ENCODE measurements at regions not wholly inside any gene's neighbourhood (a gene's known extent, or its start where the extent isn't known, plus 50 kb on each side); places are given as distances from the start of the nearest gene placed in this dataset.

DNA sequence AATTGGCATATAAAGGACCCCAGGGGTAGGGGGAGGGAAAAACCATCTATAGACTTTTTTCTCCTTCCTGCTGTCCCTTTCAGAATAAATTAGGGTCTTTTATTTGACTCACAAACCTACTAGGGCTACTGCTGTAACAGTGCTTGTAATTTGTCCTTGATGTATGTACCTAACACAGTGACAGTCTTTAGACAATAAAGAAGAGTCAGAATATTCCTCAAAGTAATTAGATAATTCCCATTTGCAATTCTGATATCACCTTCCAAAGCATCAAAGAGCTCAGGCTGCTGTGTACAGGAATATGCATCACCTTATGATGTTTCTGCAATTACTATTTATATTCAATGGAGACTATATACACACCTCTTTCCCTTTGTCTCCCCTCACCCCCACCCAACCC is 161.7 kb downstream of the MREG start:
- H3K79me2 ChIP-seq (ENCODE audit: low read length), result no peaks in the 10 kb centered on the region
- no peak overlapping the region for H3K9ac ChIP-seq (ENCODE audit: low read length)
- CTCF ChIA-PET, result no interaction called here
- H3K4me2 ChIP-seq (ENCODE audit: low read length), result peak overlapping the region; percentile 22; the same call in 1 of the 2 replicates
- no peak overlapping the region for H3K4me3 ChIP-seq (ENCODE audit: low read length)
- POLR2A ChIA-PET (ENCODE audit: unreplicated experiment), result no interaction called here
- BruUV-seq (replicated peaks), result no TSS peak
- no peaks in the 10 kb centered on the region for H3K9me2 ChIP-seq (replicated peaks; ENCODE audit: low read length)
- no peaks in the 10 kb centered on the region for H3K36me3 ChIP-seq (ENCODE audit: low read depth, low read length)
- no peak for ATAC-seq
- no peak overlapping the region for H2AFZ ChIP-seq (ENCODE audit: low read length)
- H3K9me3 ChIP-seq (ENCODE audit: low read length), result no peaks in the 10 kb centered on the region
- intact Hi-C loops (cut with micrococcal nuclease), result no loop called here
- TF ChIP-seq, protein P1, sequence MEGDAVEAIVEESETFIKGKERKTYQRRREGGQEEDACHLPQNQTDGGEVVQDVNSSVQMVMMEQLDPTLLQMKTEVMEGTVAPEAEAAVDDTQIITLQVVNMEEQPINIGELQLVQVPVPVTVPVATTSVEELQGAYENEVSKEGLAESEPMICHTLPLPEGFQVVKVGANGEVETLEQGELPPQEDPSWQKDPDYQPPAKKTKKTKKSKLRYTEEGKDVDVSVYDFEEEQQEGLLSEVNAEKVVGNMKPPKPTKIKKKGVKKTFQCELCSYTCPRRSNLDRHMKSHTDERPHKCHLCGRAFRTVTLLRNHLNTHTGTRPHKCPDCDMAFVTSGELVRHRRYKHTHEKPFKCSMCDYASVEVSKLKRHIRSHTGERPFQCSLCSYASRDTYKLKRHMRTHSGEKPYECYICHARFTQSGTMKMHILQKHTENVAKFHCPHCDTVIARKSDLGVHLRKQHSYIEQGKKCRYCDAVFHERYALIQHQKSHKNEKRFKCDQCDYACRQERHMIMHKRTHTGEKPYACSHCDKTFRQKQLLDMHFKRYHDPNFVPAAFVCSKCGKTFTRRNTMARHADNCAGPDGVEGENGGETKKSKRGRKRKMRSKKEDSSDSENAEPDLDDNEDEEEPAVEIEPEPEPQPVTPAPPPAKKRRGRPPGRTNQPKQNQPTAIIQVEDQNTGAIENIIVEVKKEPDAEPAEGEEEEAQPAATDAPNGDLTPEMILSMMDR (conservative IDR thresholded peaks at IDR 0.05; ENCODE audit: low read depth, low read length), result no peak
- TF ChIP-seq EZH2phosphoT487 (IDR thresholded peaks at IDR 0.05; ENCODE audit: borderline replicate concordance, low read length) (no peak), EZH2 (IDR thresholded peaks at IDR 0.05; ENCODE audit: low read length, unreplicated experiment) (no peak)
- no peaks in the 10 kb centered on the region for H3F3A ChIP-seq (ENCODE audit: low read length, unreplicated experiment)
- H3K27ac ChIP-seq (ENCODE audit: low read length), result no peak overlapping the region
- H4K20me1 ChIP-seq (ENCODE audit: low read length), result no peaks in the 10 kb centered on the region
- H3K27me3 ChIP-seq (ENCODE audit: low read length), result no peaks in the 10 kb centered on the region
- peaks cover 13% of the 10 kb centered on the region for H3K4me1 ChIP-seq (ENCODE audit: insufficient read depth, low read length)
- DNase-seq, result no peak

DNA sequence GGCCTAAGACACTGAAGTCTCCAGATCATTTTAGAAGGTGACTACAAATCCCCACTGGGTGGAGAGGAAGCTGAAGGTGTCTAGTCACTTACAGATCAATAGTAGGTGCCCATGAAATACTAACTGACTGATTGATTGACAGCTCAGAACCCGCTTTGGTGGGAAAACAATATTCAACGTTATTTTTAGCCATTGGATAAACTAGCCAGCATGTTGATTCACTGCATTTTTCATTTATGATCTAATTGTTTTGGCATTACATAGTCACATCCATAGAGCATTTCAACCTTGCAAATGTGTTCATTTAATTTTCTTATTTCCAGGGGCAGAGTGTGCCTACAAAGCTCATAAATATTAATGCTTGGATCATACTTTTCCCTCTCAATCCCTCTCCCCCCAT is 162.3 kb downstream of the MREG start:
- Histone ChIP-seq H3K4me3 (ENCODE audit: low read length) (no peak overlapping the region), H4K20me1 (ENCODE audit: low read length) (no peaks in the 10 kb centered on the region), H3F3A (ENCODE audit: low read length, unreplicated experiment) (no peaks in the 10 kb centered on the region), H2AFZ (ENCODE audit: low read length) (peak overlapping the region; percentile 43; the same call in 1 of the 2 replicates), H3K27ac (ENCODE audit: low read length) (no peak overlapping the region), H3K79me2 (ENCODE audit: low read length) (no peaks in the 10 kb centered on the region), H3K9me3 (ENCODE audit: low read length) (no peaks in the 10 kb centered on the region), H3K4me2 (ENCODE audit: low read length) (peak overlapping the region; percentile 22; the same call in 1 of the 2 replicates), H3K27me3 (ENCODE audit: low read length) (no peaks in the 10 kb centered on the region), H3K9me2 (replicated peaks; ENCODE audit: low read length) (no peaks in the 10 kb centered on the region), H3K9ac (ENCODE audit: low read length) (no peak overlapping the region), H3K4me1 (ENCODE audit: insufficient read depth, low read length) (peaks cover 13% of the 10 kb centered on the region), H3K36me3 (ENCODE audit: low read depth, low read length) (no peaks in the 10 kb centered on the region)
- TF ChIP-seq EZH2phosphoT487 (IDR thresholded peaks at IDR 0.05; ENCODE audit: borderline replicate concordance, low read length) (no peak), EZH2 (IDR thresholded peaks at IDR 0.05; ENCODE audit: low read length, unreplicated experiment) (no peak)
- TF ChIP-seq, protein P1 (conservative IDR thresholded peaks at IDR 0.05; ENCODE audit: low read depth, low read length), result no peak
- peak; percentile 64 for ATAC-seq
- BruUV-seq (replicated peaks), result no TSS peak
- ChIA-PET CTCF (no interaction called here), POLR2A (ENCODE audit: unreplicated experiment) (interaction anchor here (0.6 kb wide), 1 partner anchor 53 kb away, joined by 3 read pairs; no protein-coding TSS in a partner anchor)
- DNase-seq, result peak; percentile 58
- intact Hi-C loops (cut with micrococcal nuclease), result no loop called here

DNA sequence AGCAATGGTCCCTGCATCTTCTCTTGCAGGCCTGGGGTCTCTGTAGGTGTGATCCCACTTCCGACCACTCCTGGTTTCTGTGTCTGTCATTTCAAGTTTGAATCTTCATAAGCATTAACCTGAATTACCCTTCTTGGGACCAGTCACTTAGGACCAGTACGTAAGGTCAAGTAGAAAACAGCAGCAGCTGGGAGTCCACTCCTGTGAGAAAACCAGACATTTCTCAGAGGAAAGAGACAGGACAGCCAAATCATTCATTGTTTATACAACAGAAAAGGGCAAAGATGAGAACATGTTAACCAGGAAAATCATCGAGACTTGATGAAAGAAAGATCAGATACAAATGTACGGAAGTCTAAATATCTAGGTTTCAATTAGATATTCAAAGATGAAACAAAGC is 163.0 kb downstream of the MREG start:
- Histone ChIP-seq H3F3A (ENCODE audit: low read length, unreplicated experiment) (no peaks in the 10 kb centered on the region), H4K20me1 (ENCODE audit: low read length) (no peaks in the 10 kb centered on the region), H3K9me3 (ENCODE audit: low read length) (no peaks in the 10 kb centered on the region), H3K4me1 (ENCODE audit: insufficient read depth, low read length) (peaks cover 13% of the 10 kb centered on the region), H3K79me2 (ENCODE audit: low read length) (no peaks in the 10 kb centered on the region), H3K36me3 (ENCODE audit: low read depth, low read length) (no peaks in the 10 kb centered on the region), H3K27ac (ENCODE audit: low read length) (no peak overlapping the region), H3K27me3 (ENCODE audit: low read length) (no peaks in the 10 kb centered on the region), H3K4me3 (ENCODE audit: low read length) (no peak overlapping the region), H2AFZ (ENCODE audit: low read length) (peak overlapping the region; percentile 43; the same call in 1 of the 2 replicates), H3K9me2 (replicated peaks; ENCODE audit: low read length) (no peaks in the 10 kb centered on the region), H3K4me2 (ENCODE audit: low read length) (no peak overlapping the region), H3K9ac (ENCODE audit: low read length) (no peak overlapping the region)
- ATAC-seq (no peak), DNase-seq (no peak)
- intact Hi-C loops (cut with micrococcal nuclease), result no loop called here
- CTCF ChIA-PET, result no interaction called here
- no peak for TF ChIP-seq EZH2phosphoT487 (IDR thresholded peaks at IDR 0.05; ENCODE audit: borderline replicate concordance, low read length)
- TF ChIP-seq, protein P1 (conservative IDR thresholded peaks at IDR 0.05; ENCODE audit: low read depth, low read length), result no peak
- POLR2A ChIA-PET (ENCODE audit: unreplicated experiment), result interaction anchor here (0.6 kb wide), 1 partner anchor 53 kb away, joined by 3 read pairs; no protein-coding TSS in a partner anchor
- BruUV-seq (replicated peaks), result no TSS peak
